Globus pallidus (tissue), 1 donor: ENCODE measurements at regions not wholly inside any gene's neighbourhood (a gene's known extent, or its start where the extent isn't known, plus 50 kb on each side); places are given as distances from the start of the nearest gene placed in this dataset.
A peak's percentile ranks its signal among the peaks of the same experiment; 100 is the strongest.

Experiments used
- DNase-seq: peaks from one replicate; pipeline ENCODE4 v3.0.0-alpha.2; 2015; ENCODE audit warnings: low spot score

DNA sequence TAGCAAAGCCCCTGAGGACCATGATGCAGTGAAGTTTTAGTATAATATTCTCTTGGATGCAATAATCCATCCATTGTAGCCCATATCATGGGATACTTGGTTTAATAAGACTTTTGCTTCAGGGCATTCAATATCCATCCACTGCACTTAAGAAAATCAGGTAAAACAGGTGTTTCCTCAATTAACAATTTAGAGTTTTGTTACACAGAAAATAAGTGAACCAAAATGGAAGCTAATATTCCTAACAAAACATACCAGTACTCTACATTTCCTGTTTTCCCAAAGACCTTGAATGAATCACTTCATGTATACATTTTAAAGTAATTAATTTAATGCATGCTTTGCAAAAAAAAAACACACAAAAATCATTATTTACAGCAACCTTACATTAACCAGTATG lies 305.6 kb downstream of the NR2F1-AS1 start:
- DNase-seq: no peak

DNA sequence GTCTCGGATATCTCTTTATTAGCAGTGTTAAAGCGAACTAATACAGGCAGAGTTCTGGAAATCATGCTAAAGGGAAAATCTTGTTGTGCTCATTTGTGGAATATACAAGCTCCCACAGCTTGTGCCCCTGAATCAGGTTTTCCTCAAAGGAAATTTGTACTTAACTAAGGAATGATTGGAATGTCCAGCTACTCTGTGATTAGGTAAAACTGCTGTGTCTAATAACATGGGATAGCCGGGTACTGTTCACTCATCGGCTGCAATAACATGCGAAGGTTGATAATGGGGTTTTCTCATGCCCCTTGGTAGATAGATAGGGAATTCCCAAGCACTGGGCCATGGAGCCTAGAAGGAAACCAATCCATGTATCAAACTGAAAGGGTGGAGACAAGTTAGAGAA lies 306.7 kb downstream of the NR2F1-AS1 start:
- no peak for DNase-seq

- DNase-seq: no peak
Measured at GRCh38 chr5:93273176-93273575, 307.8 kb downstream of the NR2F1-AS1 start.

DNA sequence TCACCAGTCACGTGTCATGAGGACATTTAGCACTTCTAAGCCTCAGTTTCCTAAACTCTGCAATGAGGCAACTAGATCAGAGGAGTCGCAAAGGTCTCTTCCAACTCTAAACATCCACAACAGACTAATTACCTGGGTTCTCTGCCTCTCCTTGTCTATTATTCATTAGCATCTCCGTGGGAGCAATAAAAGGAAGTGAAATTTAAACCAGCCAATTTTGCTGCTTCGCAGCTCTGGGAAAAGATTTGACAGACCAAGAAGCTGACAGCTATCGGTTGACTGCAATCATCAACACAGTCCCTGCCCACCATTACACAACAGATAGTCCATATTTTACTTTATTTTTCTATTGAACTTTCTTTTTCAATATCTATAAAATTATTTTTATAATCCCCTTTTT lies 308.9 kb downstream of the NR2F1-AS1 start:
- no peak for DNase-seq

GRCh38 chr5:93267736-93268135 lies 313.3 kb downstream of the NR2F1-AS1 start:
- no peak for DNase-seq

DNA sequence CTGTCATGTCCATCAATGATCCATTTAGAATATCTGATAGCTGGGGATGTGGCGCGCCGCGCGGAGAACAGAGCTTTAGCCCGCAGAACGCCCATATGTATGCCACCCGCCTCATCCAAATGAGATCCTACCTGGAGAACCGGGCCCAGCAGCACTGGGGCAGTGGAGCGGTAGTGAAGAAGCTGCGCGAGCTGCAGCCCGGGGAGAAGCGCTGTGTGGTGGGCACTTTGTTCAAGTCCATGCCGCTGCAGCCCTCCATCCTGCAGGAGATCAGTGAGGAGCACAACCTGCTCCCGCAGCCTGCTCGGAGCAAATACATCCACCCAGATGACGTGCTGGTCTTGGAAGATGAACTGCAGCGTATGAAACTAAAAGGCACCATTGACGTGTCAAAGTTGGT lies 313.7 kb downstream of the NR2F1-AS1 start:
- DNase-seq: no peak

DNA sequence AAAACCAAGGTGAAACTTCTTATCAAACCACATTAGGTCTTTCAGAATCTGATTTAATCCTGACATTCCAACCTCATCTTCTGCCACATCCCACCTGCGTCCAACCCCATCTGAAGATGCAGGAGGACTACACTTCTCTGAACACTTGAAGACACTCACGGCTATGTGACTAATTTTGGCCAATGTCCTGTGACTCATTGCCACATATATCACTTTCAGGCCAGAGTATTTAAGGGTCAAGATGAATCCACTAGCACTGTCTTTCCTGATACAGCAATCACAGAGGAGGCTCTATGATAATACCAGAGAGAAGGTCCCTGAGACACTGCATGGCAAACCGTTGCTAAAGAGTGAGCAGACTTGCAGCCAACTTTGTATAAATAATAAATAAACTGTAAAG lies 323.4 kb downstream of the NR2F1-AS1 start:
- no peak for DNase-seq

DNA sequence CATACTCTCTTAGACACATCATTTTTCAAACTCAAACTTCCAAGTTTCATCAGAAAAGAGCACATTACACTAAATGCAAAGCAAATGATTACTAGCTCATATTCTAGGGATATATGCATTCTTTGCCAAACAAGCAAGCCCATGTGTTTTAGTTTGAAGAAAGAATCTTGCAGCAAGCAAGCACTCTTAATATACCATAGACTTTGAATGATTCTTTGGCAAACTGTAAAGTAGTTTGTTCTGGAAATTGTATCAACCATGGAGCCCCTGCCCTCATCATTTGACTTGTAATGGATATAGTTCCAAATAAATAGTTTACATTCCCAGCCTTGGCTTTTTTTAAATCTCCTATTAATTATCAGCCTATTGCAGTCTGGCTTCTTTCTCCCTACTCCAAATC lies 325.2 kb downstream of the NR2F1-AS1 start:
- DNase-seq: no peak

DNA sequence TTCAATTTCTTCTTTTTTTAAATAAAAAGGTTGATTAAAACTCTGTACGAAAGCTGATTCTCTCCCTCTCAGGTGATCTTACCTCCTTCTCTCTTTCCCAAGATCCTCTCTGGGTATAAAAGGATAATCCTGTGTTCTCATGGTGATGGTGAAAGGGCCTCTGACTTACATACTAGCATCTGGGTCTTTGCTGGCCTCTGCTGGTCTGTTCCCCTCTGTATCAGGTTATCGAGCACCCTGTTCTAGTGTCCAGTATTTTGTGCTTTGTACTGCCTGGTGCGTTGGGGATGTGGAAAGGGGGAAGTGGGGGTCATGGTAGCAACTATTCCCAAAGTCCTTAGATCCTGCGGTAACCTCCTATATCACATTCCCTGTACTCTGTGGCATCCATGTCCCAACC lies 328.9 kb downstream of the NR2F1-AS1 start:
- no peak for DNase-seq

GRCh38 chr5:93251347-93251746 lies 329.7 kb downstream of the NR2F1-AS1 start:
- DNase-seq: no peak

GRCh38 chr5:93250424-93250823 lies 330.6 kb downstream of the NR2F1-AS1 start:
- DNase-seq: no peak

GRCh38 chr5:93249651-93250289 lies 331.2 kb downstream of the NR2F1-AS1 start:
- no peak for DNase-seq

DNA sequence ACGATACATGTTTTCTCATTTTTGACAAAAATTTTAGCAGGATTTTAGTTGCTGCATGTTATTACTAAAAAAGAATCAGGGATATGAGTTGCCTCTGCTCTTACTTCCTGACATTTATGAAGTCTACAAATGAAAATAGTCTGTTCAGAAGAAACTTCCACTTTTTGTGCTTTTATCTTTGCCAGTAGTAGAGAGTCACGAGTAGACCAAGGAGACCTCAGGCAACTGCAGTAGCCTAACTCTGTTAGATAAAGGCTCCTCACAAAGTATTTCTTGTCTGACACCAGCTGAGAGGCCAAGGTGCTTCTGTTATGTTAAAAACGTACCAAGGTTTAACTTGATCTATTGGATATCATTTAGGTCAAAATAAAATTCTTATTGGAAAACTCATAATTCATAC lies 333.9 kb downstream of the NR2F1-AS1 start:
- DNase-seq: no peak

- peak; percentile 55 for DNase-seq
Measured at GRCh38 chr5:93246090-93246855, 334.7 kb downstream of the NR2F1-AS1 start.

GRCh38 chr5:93245226-93245625 lies 335.8 kb downstream of the NR2F1-AS1 start:
- no peak for DNase-seq

- no peak for DNase-seq
Measured at GRCh38 chr5:93243481-93243880, 337.5 kb downstream of the NR2F1-AS1 start.

- DNase-seq: no peak
Measured at GRCh38 chr5:93240228-93240834, 340.7 kb downstream of the NR2F1-AS1 start.

DNA sequence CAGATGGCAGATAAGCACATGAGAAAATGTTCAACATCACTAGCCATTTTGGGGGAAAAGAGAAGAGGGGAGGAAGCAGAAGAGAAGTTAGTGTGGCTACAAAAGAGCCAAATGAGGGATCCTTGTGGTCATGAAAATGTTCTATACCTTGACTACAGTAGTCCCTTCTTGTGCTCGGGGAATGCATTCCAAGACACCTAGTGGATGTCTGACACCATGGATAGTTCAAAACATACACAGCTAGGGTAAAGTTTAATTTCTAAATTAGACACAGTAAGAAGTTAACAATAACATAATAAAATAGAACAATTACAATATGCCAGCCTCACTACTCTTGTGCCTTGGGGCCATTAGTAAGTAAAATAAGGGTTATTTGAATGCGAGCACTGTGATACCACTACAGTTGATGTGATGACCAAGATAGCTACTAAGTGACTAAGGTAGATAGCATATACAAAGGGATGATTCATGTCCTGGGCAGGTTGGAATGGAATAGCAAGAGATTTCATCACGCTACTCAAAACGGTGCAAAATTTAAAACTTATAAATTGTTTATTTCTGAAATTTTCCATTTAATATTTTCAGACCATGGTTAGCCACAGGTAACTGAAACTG lies 344.1 kb downstream of the NR2F1-AS1 start:
- DNase-seq: no peak

DNA sequence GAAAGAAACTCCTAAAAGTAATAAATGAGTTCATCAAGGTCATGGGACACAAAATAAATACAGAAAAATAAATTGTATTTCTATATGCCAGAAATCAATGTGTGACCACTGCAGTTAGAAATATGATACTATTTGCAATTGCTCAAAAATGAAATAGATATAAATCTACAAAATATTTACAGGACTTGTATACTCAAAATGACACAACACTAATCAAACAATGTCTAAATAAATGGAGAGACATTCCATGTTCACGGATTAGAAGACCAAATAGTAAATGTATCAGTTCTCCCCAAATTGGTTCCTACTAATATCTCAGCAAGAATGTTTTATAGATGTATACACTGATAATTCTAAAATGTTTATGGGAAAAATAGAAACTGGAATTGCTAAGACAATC lies 345.3 kb downstream of the NR2F1-AS1 start:
- no peak for DNase-seq

DNA sequence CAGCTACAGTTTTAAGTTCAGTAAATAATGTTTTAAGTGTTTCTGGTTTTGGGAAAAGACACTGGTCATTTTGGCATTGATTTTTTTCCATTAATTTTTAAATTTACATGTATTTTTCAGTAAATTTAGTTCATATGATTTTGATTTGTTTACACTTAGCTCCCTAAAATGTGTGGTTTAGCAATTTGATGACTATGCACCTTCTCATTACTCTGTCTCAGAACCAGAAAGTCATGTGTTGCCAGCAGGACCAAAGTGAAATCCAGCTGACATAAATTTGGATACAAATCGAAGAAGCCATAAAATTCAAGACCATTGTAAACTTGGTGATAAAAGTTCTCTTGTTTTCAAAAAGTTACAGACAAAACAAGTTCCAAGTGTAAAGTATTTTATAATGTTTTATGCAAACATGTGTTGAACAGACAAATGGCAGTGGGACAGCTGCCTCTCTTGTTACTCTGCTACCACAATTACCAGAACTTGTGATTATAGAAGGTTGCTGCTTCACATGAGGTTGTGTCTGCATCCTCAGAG lies 354.8 kb downstream of the NR2F1-AS1 start:
- no peak for DNase-seq

GRCh38 chr5:93225748-93226147 lies 355.3 kb downstream of the NR2F1-AS1 start:
- peak; percentile 54 for DNase-seq

DNA sequence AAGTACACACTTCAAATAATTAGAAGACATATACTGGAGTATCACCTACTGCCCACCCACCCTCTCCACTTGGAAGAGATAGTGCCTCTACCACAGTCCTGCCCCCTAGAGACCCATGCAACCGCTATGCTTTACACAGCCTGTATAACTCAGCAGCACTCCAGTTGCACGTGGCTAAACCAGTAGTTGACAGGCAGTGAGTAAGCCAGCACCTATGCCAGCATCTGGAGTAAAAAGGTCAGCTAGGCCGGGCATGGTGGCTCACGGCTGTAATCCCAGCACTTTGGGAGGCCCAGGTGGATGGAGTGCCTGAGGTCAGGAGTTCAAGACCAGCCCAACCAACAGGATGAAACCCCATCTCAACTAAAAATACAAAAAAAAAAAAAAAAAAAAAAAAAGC lies 356.4 kb downstream of the NR2F1-AS1 start:
- no peak for DNase-seq

DNA sequence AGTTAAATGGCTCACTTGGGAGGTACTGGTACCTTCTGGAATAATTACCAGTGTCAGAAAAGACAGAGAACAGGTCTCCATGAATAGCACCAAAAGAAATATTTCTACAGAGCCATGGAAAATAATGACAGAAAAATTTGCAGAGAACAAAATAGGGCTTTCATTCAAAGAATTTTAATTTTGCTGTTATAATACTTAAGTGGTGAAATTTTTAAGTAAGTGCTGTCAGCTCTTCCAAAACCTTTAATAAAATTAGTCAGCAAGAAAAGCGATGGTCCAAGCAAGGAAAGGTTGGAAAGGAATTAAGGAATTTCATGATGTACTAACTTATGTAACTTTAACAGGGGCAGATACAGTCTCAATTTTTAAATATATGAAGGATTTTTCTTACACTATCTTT lies 359.2 kb downstream of the NR2F1-AS1 start:
- DNase-seq: no peak
